ENCODE measurements at regions not wholly inside any gene's neighbourhood (a gene's known extent, or its start where the extent isn't known, plus 50 kb on each side); places are given as distances from the start of the nearest gene placed in this dataset.
"Not testable (repeated sequence)": the region's sequence is repeated elsewhere in the genome, so short reads cannot be mapped to it uniquely, and the experiment has no call there.

DNA sequence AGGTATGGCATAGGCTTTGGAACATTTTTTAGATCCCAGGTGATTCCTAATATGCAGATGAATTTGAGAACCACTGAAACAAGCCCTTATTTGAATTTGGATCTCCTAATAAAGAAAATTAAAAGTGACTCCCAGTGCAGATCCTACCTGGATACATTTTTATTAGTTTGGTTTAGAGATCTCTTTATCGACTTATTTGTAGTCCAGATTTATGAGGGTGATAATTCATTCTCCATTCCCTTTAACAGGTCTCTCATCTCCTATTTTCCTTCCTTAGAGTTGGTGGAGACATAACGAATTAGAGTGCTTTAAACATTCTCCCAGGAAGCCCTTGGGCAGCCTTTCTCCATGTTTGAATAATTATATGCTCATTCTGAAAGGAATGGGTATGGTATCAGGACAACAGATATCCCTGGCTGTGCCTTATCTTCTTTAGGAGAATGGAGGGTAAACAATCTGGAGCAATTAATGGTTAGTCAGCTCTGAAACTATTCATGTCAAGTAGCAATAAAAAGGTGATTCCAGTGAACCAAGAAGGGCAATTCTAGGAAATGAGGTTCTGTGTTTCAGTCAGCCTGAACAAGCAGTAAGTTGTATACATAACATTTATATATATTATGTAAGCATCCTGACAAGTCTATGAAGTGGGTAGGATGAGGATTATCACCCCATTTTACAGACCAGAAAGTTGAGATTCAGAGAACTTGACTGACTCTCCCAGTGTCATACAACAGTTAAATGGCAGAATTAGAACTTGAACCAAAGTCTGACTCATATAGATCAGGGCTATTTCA lies 53.9 kb upstream of the RCE1 start:
- DNase-seq = peak; percentile 59

DNA sequence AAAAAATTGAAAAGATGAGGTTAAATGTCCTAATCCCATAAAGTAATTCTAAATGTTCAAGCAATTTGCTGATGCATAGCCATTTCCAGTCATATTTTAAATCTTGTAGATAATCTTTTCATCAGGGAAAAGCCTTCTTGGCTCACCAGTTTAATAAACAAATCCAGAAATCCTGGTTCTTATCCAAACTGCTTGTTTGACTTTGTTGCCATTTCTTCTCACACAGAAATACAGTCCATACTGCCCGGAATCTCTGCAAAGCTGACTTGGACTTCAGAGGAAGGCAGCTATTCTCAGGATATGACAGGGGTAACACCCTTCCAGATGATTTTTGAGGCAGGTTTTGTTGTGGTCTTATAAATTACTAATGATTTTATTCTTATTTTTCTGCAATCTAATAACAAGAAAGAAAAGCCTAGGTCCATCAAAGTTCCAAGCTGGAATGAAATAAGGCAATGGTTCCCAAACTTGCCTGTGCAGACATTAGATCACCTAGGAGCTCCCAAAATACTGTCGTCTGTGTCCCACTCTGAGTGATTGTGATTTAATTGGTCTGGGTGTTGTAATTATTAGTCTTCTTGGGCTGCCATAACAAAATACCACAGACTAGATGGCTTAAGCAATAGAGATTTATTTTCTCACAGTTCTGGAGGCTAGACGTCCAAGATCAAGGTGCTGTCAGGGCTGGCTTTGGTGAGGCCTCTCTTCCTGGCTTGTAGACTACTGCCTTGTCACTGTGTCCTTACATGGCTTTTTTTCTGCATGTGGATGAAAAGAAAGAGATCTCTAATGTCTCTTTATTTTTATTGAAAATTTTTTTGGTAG lies 55.1 kb upstream of the RCE1 start:
- no peak for DNase-seq

DNA sequence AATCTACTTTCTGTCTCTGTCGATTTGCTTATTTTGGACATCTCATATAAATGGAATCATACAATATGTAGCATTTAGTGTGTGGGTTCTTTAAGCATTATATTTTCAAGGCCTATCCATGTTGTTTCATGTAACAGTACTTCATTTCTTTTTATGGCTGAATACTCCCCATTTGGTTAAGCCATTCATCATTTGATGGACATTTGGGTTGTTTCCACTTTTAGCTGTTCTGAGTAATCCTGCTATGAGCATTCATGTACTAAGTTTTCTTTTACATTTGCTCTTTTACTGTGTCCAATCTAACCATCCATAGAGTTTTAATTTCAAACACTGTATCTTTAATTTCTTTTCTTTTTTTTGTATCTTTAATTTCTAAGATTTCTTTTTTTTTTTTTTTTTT lies 55.6 kb upstream of the SPTBN2 start:
- DNase-seq = no peak

DNA sequence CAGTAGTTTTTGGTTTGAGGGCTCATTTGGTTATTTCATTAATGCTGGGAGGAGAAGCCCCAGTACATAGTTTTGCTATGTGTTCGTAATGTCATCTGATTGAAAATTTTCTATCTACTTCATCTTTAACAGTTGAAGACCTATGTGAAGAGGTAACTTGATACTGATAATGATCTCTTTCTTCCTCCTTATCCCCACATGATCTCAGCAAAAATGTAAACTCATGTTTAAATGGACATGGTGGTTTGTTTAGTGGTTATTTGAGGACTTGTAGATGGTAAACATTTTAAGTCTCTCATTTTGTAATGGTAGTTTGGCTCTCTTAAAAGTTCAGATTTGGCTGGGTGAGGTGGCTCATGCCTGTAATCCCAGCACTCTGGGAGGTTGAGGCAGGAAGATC lies 53.7 kb upstream of the SPTBN2 start:
- no peak for DNase-seq

DNA sequence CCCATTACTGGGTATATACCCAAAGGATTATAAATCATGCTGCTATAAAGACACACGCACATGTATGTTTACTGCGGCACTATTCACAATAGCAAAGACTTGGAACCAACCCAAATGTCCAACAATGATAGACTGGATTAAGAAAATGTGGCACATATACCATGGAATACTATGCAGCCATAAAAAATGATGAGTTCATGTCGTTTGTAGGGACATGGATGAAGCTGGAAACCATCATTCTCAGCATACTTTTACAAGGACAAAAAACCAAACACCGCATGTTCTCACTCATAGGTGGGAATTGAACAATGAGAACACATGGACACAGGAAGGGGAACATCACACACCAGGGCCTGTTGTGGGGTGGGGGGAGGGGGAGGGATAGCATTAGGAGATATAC lies 50.6 kb upstream of the SPTBN2 start:
- DNase-seq = not testable (repeated sequence)

Measured in NCI-H510A treated with DMSO at 0.1 percent for 48 hours (cell line).